Midbrain (tissue), 1 donor: ENCODE measurements at regions not wholly inside any gene's neighbourhood (a gene's known extent, or its start where the extent isn't known, plus 50 kb on each side); places are given as distances from the start of the nearest gene placed in this dataset.
"Not testable (repeated sequence)": the region's sequence is repeated elsewhere in the genome, so short reads cannot be mapped to it uniquely, and the experiment has no call there.

ENCODE experiments used
- DNase-seq: peaks from one replicate; lab custom pipeline; 2025; lab: John Stamatoyannopoulos, UW

GRCh38 chr20:40276301-40276700 is 412.7 kb downstream of the MAFB start:
- DNase-seq: no peak

DNA sequence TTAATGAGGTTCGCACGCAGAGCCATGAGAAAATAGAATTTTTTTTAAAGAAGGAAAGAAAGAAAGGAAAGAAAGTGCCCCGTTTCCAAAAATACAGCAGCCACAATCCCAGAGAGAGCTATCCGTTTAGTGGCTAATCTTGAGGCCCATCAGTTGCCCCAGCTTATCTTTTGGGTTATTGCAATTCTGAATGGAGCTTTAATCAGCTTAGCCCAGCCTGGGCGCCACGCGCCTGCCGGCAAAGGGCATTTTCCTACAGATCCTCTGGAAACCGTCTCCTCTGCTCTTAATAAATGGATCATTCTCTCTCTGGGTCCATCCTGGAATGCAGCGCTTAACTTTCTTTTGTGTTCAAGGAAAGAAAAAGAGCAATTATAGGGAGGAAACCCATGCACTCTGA is 413.3 kb downstream of the MAFB start:
- DNase-seq: no peak

GRCh38 chr20:40274912-40275533 is 414.0 kb downstream of the MAFB start:
- DNase-seq: no peak

DNA sequence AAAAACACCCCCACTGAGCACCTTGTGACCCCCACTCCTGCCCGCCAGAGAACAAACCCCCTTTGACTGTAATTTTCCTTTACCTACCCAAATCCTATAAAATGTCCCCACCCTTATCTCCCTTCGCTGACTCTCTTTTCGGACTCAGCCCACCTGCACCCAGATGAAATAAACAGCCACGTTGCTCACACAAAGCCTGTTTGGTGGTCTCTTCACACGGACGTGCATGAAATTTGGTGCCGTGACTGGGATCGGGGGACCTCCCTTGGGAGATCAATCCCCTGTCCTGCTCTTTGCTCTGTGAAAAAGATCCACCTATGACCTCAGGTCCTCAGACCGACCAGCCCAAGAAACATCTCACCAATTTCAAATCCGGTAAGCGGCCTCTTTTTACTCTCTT is 419.8 kb downstream of the MAFB start:
- not testable (repeated sequence) for DNase-seq

GRCh38 chr20:40268321-40269075 is 420.5 kb downstream of the MAFB start:
- DNase-seq: no peak

GRCh38 chr20:40265825-40266533 is 423.1 kb downstream of the MAFB start:
- DNase-seq: peak; percentile 12

- DNase-seq: no peak
These were observed 426.8 kb downstream of the MAFB start for GRCh38 chr20:40262219-40262618.

DNA sequence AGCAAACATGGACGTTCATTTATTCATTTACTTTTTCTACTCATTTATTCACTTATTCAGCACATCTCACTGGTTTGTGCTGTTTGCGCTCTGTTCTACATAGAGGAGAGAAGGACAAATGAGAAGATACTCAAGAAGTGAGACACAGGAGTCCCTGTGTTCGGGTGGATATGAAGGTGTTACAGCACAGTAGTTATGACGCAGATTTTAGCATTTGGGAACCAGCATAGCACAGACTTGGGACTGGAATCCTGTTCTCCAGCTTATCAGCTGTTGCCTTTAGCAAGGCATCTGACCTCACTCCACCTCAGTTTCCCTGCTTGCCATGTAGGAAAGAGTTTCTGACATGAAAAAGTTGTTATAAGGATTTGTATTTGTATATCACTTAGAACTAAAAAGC is 430.1 kb downstream of the MAFB start:
- no peak for DNase-seq

DNA sequence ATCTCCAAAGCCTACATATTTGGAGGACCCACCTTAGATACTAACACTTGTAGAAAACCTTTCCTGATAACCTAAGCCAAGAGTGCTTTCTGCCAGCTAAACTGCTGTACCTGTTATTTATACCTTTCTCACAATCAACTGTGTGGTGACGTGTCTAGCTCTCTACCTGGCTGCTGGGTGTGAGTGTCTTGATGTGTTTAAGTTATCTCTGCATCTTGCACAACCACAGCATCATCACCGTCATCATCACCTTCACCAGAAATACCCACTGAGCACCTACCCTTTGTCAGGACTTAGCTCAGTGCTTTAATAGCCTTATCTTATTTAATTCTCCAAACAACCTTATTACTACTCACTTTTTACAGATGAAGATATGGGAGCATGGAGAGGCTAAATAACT is 431.3 kb downstream of the MAFB start:
- no peak for DNase-seq

- no peak for DNase-seq
These were observed 433.7 kb downstream of the MAFB start for GRCh38 chr20:40255365-40255764.

DNA sequence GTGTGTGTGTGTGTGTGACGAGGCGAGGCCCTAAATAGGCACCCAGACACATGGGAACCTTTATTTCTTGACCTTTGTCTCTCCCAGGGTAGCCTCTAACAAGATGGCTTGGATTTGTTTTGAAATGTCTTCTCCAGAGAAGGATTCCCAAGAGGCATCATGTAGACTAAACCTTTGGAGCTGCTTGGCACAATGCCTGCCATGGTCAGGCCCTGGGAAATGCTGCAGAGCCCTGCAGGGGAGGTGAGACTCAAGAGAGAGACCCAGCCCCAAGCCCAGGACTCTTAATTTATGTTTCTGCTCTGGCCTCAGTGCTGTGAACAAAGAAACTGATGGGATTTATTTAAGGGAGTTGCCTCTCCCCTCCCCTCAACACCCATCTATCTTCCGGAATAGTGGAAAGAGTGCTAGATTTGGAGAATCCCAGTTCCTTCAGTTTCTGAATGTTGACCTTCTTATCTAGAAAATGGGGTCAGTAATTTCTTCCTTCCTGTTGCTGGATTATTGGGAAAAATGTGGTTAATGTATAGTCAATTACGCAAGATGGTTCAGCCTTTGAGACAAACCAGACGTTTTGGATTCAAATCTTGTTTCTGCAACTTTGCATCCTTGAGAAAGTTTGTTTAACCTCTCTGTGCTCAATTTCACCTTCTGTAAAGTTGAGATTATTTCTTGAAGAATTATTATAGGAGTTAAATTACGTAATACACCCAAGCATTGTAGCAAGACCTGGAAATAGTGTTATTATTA is 434.8 kb downstream of the MAFB start:
- DNase-seq: no peak

DNA sequence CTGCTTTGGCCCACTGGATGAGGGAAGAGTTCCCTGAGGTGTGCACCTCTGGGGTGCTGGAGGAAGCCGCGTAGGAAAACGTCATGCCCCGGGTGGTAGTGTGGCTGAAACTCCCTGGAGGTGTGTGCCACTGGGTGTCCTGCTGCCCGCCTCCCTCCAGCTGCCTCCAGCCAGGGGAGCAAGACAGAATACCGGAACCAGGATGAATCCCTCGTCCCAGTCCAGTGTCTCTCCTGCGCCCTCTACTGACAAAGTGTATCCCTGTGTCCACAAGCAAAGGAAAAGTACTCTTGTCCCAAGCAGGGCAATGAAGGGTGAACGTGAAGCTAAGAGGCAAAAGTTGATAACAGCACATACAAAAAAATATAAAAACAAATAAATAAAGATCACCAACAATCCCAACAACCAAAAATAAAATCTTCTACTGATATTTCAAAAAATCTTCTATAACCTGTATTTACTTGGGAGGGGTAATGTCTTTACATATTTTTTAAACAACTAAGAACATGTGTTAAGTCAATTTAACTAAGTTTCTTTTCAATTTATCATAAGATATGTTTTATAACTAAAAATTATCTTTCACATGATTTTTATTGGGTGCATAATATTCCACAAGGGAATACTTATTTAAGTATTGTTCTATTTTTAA is 437.6 kb downstream of the MAFB start:
- DNase-seq: no peak

DNA sequence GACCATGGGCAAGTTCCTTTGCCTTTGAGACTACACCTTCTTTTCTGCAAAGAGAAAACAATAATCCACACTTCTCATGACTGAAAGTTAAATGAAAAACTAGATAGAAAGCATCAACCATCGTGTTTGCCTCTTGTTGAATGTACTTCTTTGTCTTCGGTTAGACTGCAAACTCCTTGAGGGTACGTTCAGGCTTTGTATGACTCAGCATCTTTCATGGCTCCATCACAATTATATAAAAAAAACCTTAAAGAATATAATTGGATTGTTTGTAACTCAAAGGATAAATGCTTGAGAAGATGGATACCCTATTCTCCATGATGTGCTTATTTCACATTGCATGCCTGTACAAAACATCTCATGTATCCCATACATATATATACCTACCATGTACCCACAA is 439.2 kb downstream of the MAFB start:
- DNase-seq: no peak

GRCh38 chr20:40245829-40246228 is 443.2 kb downstream of the MAFB start:
- DNase-seq: no peak

DNA sequence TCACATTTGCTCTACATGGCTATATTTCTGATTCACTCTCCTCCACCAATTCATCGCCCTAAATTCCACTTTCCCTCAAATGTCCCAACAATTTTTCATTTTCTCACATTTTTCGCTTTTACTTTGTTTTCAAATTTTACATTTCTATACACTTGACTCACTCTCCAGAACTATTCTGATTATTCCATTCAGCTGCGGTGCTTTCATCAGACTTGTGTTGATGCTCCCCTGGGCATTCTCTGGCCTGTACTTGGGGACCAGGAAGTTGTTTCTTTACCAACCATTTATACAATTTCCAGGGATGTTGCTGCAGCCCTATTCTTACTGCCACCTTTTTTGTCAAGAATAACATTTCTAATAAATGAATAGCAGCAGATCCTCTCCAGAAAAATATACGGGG is 444.8 kb downstream of the MAFB start:
- no peak for DNase-seq

DNA sequence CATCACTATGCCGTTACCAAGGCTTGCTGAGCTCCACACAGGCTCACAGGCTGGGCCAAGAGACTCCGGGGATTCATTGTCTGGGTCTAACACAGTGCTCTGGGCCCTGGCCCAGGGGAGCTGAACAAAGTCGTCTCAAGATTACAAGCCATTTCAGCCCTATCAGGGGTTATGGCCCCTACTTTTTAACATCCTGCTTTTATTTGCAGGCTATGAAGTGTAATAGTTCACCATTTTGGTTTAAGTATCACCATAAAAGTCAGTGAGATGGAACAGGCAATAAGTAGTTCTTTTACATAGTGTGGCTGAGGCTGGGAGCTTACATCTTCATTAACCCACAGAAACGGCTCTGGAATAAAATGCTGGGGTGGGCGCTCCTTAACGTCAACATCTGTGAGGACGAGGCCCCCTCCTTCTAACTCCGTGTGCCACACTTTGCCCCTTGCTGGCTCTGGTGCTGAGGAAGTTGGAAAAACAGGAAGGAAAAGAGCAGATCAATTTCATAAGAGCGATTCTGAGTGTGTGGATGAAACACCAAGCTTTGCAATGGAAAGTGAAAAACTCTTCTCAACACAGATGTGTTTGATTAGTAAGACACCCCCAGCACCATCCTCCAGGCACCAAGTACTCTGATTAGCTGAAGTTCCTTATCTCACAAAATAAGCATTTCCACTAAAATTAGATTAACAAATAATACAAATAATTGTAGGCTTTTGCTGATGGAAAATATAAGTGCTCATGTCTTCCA is 447.3 kb downstream of the MAFB start:
- DNase-seq: no peak

GRCh38 chr20:40238511-40238910 is 450.5 kb downstream of the MAFB start:
- no peak for DNase-seq

DNA sequence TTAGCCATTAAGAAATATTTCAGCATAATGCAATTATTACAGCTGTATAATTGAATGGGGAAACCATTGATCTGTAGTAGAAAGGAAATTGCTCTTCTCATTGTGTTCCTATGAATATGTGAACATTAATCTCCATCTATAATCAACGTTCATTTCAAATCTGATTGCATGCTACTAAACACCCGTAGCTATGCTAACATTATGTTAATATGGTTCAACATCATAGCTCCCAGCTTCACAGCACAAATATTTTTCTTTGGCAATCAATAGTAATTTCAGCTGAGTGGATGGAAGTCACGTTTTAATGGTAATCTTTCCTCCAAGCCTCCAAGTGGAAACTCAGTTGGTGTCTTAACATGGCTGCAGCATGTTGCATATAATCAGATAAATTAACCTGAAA is 454.4 kb downstream of the MAFB start:
- no peak for DNase-seq

GRCh38 chr20:40233406-40233805 is 455.6 kb downstream of the MAFB start:
- DNase-seq: no peak

- no peak for DNase-seq
These were observed 456.3 kb downstream of the MAFB start for GRCh38 chr20:40232756-40233155.

DNA sequence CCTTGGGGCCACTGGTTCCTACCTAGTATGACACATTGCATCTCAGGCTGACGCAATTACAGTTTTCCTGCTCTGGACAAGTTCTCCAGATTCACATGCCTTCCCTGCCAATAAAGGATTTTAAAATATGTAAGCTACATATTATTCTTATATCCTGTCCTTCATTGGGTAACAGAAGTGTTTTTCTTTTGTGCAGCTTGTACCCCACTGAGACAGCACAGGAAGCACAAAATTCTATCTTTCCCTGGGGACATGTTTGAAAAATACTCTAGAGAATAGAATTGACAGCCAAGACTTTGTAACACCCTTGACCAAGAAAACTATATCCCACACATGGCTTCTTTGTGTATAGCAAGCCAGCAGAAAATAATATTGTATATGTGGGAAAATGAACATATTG is 456.8 kb downstream of the MAFB start:
- no peak for DNase-seq
